ENCODE measurements at regions not wholly inside any gene's neighbourhood (a gene's known extent, or its start where the extent isn't known, plus 50 kb on each side); places are given as distances from the start of the nearest gene placed in this dataset.
A peak's percentile ranks its signal among the peaks of the same experiment; 100 is the strongest.
"Not testable (repeated sequence)": the region's sequence is repeated elsewhere in the genome, so short reads cannot be mapped to it uniquely, and the experiment has no call there.

- peak; percentile 95 for TF ChIP-seq CTCF (IDR thresholded peaks at IDR 0.05; ENCODE audit: low read depth, low read length, missing control alignments)
- in situ Hi-C loops (cut with HindIII; ENCODE audit: low sequenced_read_pairs), result no loop called here
- DNase-seq (ENCODE audit: low read depth), result peak; percentile 39
- H3K4me3 ChIP-seq (ENCODE audit: low read depth, low read length), result no peak overlapping the region
Observed at GRCh38 chr5:174793684-174794328, 69.4 kb downstream of the MSX2 start.

GRCh38 chr5:174793076-174793475 is 68.7 kb downstream of the MSX2 start:
- no peak for DNase-seq (ENCODE audit: low read depth)
- in situ Hi-C loops (cut with HindIII; ENCODE audit: low sequenced_read_pairs), result no loop called here
- no peak for TF ChIP-seq CTCF (IDR thresholded peaks at IDR 0.05; ENCODE audit: low read depth, low read length, missing control alignments)
- no peak overlapping the region for H3K4me3 ChIP-seq (ENCODE audit: low read depth, low read length)

GRCh38 chr5:174792265-174792664 is 67.9 kb downstream of the MSX2 start:
- in situ Hi-C loops (cut with HindIII; ENCODE audit: low sequenced_read_pairs); DNase-seq (ENCODE audit: low read depth); H3K4me3 ChIP-seq (ENCODE audit: low read depth, low read length): not testable (repeated sequence)

- TF ChIP-seq CTCF (IDR thresholded peaks at IDR 0.05; ENCODE audit: low read depth, low read length, missing control alignments), result no peak
- in situ Hi-C loops (cut with HindIII; ENCODE audit: low sequenced_read_pairs), result no loop called here
- H3K4me3 ChIP-seq (ENCODE audit: low read depth, low read length), result no peak overlapping the region
- no peak for DNase-seq (ENCODE audit: low read depth)
Observed at GRCh38 chr5:174790906-174791305, 66.5 kb downstream of the MSX2 start.

- no peak for TF ChIP-seq CTCF (IDR thresholded peaks at IDR 0.05; ENCODE audit: low read depth, low read length, missing control alignments)
- in situ Hi-C loops (cut with HindIII; ENCODE audit: low sequenced_read_pairs), result no loop called here
- no peak for DNase-seq (ENCODE audit: low read depth)
- no peak overlapping the region for H3K4me3 ChIP-seq (ENCODE audit: low read depth, low read length)
Observed at GRCh38 chr5:174789596-174789995, 65.2 kb downstream of the MSX2 start.

- in situ Hi-C loops (cut with HindIII; ENCODE audit: low sequenced_read_pairs), result no loop called here
- TF ChIP-seq CTCF (IDR thresholded peaks at IDR 0.05; ENCODE audit: low read depth, low read length, missing control alignments), result no peak
- no peak for DNase-seq (ENCODE audit: low read depth)
- H3K4me3 ChIP-seq (ENCODE audit: low read depth, low read length), result no peak overlapping the region
Observed at GRCh38 chr5:174785120-174785680, 60.8 kb downstream of the MSX2 start.
